Peyer's patch (tissue), 4 donors: ENCODE measurements at regions not wholly inside any gene's neighbourhood (a gene's known extent, or its start where the extent isn't known, plus 50 kb on each side); places are given as distances from the start of the nearest gene placed in this dataset.

Experiments
- DNase-seq, 3 donors: peaks; one replicate each; pipeline ENCODE4 v3.0.0-alpha.2; 2017 to 2019
- H3K27ac ChIP-seq, 4 donors: fragments of 200-600 bp; sonication (generic); one replicate each; pipeline ENCODE4 v1.5.1; 2016 to 2019
- H3K27me3 ChIP-seq, 2 donors: fragments of 200-600 bp; sonication (generic); one replicate each; pipeline ENCODE4 v1.5.1; 2019
- H3K36me3 ChIP-seq, 3 donors: fragments of 200-600 bp; sonication (generic); one replicate each; pipeline ENCODE4 v1.5.1; 2016 to 2019
- H3K4me1 ChIP-seq, 4 donors: fragments of 200-600 bp; sonication (generic); one replicate each; pipeline ENCODE4 v1.5.1; 2016 to 2019
- H3K4me3 ChIP-seq, 4 donors: fragments of 200-600 bp; sonication (generic); 1 replicate in 3 of 4; 2 replicates in 1 of 4; pipeline ENCODE4 v1.5.1; 2016 to 2019; ENCODE audit warnings: mild to moderate bottlenecking in 1 of 4
- H3K9me3 ChIP-seq, 4 donors: fragments of 200-600 bp; sonication (generic); one replicate each; pipeline ENCODE4 v1.5.1; 2016 to 2019; ENCODE audit warnings: mild to moderate bottlenecking in 1 of 4
- CTCF ChIP-seq, 6 experiments: fragments of 450-650 bp in 4 of 6; fragments of 200-600 bp in 2 of 6; sonication (generic) in 1 of 6; IDR thresholded peaks; one replicate each; pipeline ENCODE4 v1.5.1; 2017 to 2019; ENCODE audit warnings: antibody characterized with exemption in 6 of 6, mild to moderate bottlenecking in 3 of 6, moderate library complexity in 1 of 6
- POLR2A ChIP-seq, 2 donors: fragments of 450-650 bp; IDR thresholded peaks; one replicate each; pipeline ENCODE4 v1.5.1; 2017; ENCODE audit warnings: antibody characterized with exemption in 2 of 2, mild to moderate bottlenecking in 2 of 2, moderate library complexity in 2 of 2

GRCh38 chr3:165640970-165641369, 196.3 kb downstream of the BCHE start:
- no peak overlapping the region for H3K27ac ChIP-seq
- TF ChIP-seq POLR2A (IDR thresholded peaks at IDR 0.05) (no peak), CTCF (IDR thresholded peaks at IDR 0.05) (no peak)
- H3K4me3 ChIP-seq: no peak overlapping the region
- no peaks in the 10 kb centered on the region for H3K36me3 ChIP-seq
- no peaks in the 10 kb centered on the region for H3K9me3 ChIP-seq
- H3K27me3 ChIP-seq: no peaks in the 10 kb centered on the region
- peaks cover 0 to 4% (median 0%) of the 10 kb centered on the region in 4 donors for H3K4me1 ChIP-seq
- no peak for DNase-seq

- peaks cover 0 to 4% (median 0%) of the 10 kb centered on the region in 4 donors for H3K4me1 ChIP-seq
- no peaks in the 10 kb centered on the region for H3K36me3 ChIP-seq
- no peak overlapping the region for H3K27ac ChIP-seq
- no peaks in the 10 kb centered on the region for H3K9me3 ChIP-seq
- DNase-seq: no peak
- TF ChIP-seq POLR2A (IDR thresholded peaks at IDR 0.05) (no peak), CTCF (IDR thresholded peaks at IDR 0.05) (no peak)
- H3K4me3 ChIP-seq: no peak overlapping the region
- no peaks in the 10 kb centered on the region for H3K27me3 ChIP-seq
These were observed 197.2 kb downstream of the BCHE start for GRCh38 chr3:165640031-165640430.

- Histone ChIP-seq H3K9me3 (no peaks in the 10 kb centered on the region), H3K27ac (no peak overlapping the region), H3K4me3 (no peak overlapping the region), H3K4me1 (peaks cover 0 to 4% (median 0%) of the 10 kb centered on the region in 4 donors), H3K27me3 (no peaks in the 10 kb centered on the region), H3K36me3 (no peaks in the 10 kb centered on the region)
- DNase-seq: no peak
- TF ChIP-seq POLR2A (IDR thresholded peaks at IDR 0.05) (no peak), CTCF (IDR thresholded peaks at IDR 0.05) (no peak)
These were observed 199.2 kb downstream of the BCHE start for GRCh38 chr3:165638034-165638433.

GRCh38 chr3:165636684-165637015, 200.6 kb downstream of the BCHE start:
- H3K9me3 ChIP-seq: no peaks in the 10 kb centered on the region
- H3K36me3 ChIP-seq: no peaks in the 10 kb centered on the region
- no peak for DNase-seq
- no peak overlapping the region for H3K27ac ChIP-seq
- no peaks in the 10 kb centered on the region for H3K4me1 ChIP-seq
- H3K4me3 ChIP-seq: no peak overlapping the region
- TF ChIP-seq CTCF (IDR thresholded peaks at IDR 0.05): no peak
- TF ChIP-seq POLR2A (IDR thresholded peaks at IDR 0.05): no peak
- H3K27me3 ChIP-seq: no peaks in the 10 kb centered on the region

GRCh38 chr3:165635791-165636683, 201.2 kb downstream of the BCHE start:
- Histone ChIP-seq H3K27ac (no peak overlapping the region), H3K4me1 (no peaks in the 10 kb centered on the region), H3K36me3 (no peaks in the 10 kb centered on the region), H3K9me3 (peaks cover 0 to under 1% (median 0%) of the 10 kb centered on the region in 4 donors), H3K4me3 (no peak overlapping the region), H3K27me3 (no peaks in the 10 kb centered on the region)
- DNase-seq: no peak
- TF ChIP-seq CTCF (IDR thresholded peaks at IDR 0.05): no peak
- TF ChIP-seq POLR2A (IDR thresholded peaks at IDR 0.05): no peak
